PC-9 (cell line): ENCODE measurements at regions not wholly inside any gene's neighbourhood (a gene's known extent, or its start where the extent isn't known, plus 50 kb on each side); places are given as distances from the start of the nearest gene placed in this dataset.

Experiments
- CTCF ChIP-seq: fragments of 200-600 bp; sonication (generic); conservative IDR thresholded peaks from 2 replicates; pipeline ENCODE4 v1.6.1; 2017; ENCODE audit warnings: mixed run types, antibody characterized with exemption, mild to moderate bottlenecking, moderate library complexity
- EZH2 ChIP-seq: fragments of 200-600 bp; sonication (generic); IDR thresholded peaks from 2 replicates; pipeline ENCODE4 v1.8.0; 2017; ENCODE audit warnings: antibody characterized with exemption, low read depth

- TF ChIP-seq EZH2 (no peak), CTCF (no peak)
Measured at GRCh38 chr3:28934126-28934813, 346.6 kb upstream of the RBMS3 start.
